ENCODE measurements at regions not wholly inside any gene's neighbourhood (a gene's known extent, or its start where the extent isn't known, plus 50 kb on each side); places are given as distances from the start of the nearest gene placed in this dataset.
"Not testable (repeated sequence)": the region's sequence is repeated elsewhere in the genome, so short reads cannot be mapped to it uniquely, and the experiment has no call there.

- DNase-seq (ENCODE audit: low read depth in 2 of 3, low spot score in 1 of 3), result not testable (repeated sequence)
These were observed 137.3 kb downstream of the MED10 start for GRCh38 chr5:6241056-6241455.

GRCh38 chr5:6236858-6237481 is 141.4 kb downstream of the MED10 start:
- DNase-seq (ENCODE audit: low read depth in 2 of 3, low spot score in 1 of 3), result no peak

- no peak for DNase-seq (ENCODE audit: low read depth in 2 of 3, low spot score in 1 of 3)
These were observed 142.1 kb downstream of the MED10 start for GRCh38 chr5:6236170-6236793.

- DNase-seq (ENCODE audit: low read depth in 2 of 3, low spot score in 1 of 3), result no peak
These were observed 142.6 kb downstream of the MED10 start for GRCh38 chr5:6235726-6236125.

GRCh38 chr5:6228257-6229250 is 149.8 kb downstream of the MED10 start:
- no peak for DNase-seq (ENCODE audit: low read depth in 2 of 3, low spot score in 1 of 3)

- DNase-seq (ENCODE audit: low read depth in 2 of 3, low spot score in 1 of 3), result no peak
These were observed 153.2 kb downstream of the MED10 start for GRCh38 chr5:6225121-6225607.

- no peak for DNase-seq (ENCODE audit: low read depth in 2 of 3, low spot score in 1 of 3)
These were observed 153.9 kb downstream of the MED10 start for GRCh38 chr5:6224406-6224805.

- DNase-seq (ENCODE audit: low read depth in 2 of 3, low spot score in 1 of 3), result no peak
These were observed 155.4 kb downstream of the MED10 start for GRCh38 chr5:6222899-6223298.

- DNase-seq (ENCODE audit: low read depth in 2 of 3, low spot score in 1 of 3), result no peak
These were observed 156.2 kb downstream of the MED10 start for GRCh38 chr5:6222121-6222520.

GRCh38 chr5:6221141-6221626 is 157.2 kb downstream of the MED10 start:
- DNase-seq (ENCODE audit: low read depth in 2 of 3, low spot score in 1 of 3), result no peak

GRCh38 chr5:6220346-6221088 is 157.8 kb downstream of the MED10 start:
- DNase-seq (ENCODE audit: low read depth in 2 of 3, low spot score in 1 of 3), result no peak

- no peak for DNase-seq (ENCODE audit: low read depth in 2 of 3, low spot score in 1 of 3)
These were observed 159.8 kb downstream of the MED10 start for GRCh38 chr5:6218517-6218916.

GRCh38 chr5:6218116-6218515 is 160.2 kb downstream of the MED10 start:
- DNase-seq (ENCODE audit: low read depth in 2 of 3, low spot score in 1 of 3), result no peak

- DNase-seq (ENCODE audit: low read depth in 2 of 3, low spot score in 1 of 3), result no peak
These were observed 161.8 kb downstream of the MED10 start for GRCh38 chr5:6216471-6217075.

- DNase-seq (ENCODE audit: low read depth in 2 of 3, low spot score in 1 of 3), result no peak
These were observed 162.5 kb downstream of the MED10 start for GRCh38 chr5:6215891-6216290.

- DNase-seq (ENCODE audit: low read depth in 2 of 3, low spot score in 1 of 3), result no peak
These were observed 166.1 kb downstream of the MED10 start for GRCh38 chr5:6212244-6212643.

- DNase-seq (ENCODE audit: low read depth in 2 of 3, low spot score in 1 of 3), result no peak
These were observed 171.8 kb downstream of the MED10 start for GRCh38 chr5:6206501-6206900.

GRCh38 chr5:6202968-6203365 is 175.4 kb downstream of the MED10 start:
- no peak for DNase-seq (ENCODE audit: low read depth in 2 of 3, low spot score in 1 of 3)

GRCh38 chr5:6202149-6202967 is 176.0 kb downstream of the MED10 start:
- no peak for DNase-seq (ENCODE audit: low read depth in 2 of 3, low spot score in 1 of 3)

GRCh38 chr5:6201631-6202030 is 176.7 kb downstream of the MED10 start:
- no peak for DNase-seq (ENCODE audit: low read depth in 2 of 3, low spot score in 1 of 3)

Data from stimulated activated CD4-positive, alpha-beta T cell treated with anti-CD3 and anti-CD28 coated beads, Interleukin-12 subunit alpha, Interleukin-12 subunit beta, amount 100 ng/mL, for 48 hours (primary cell).